ENCODE measurements at regions not wholly inside any gene's neighbourhood (a gene's known extent, or its start where the extent isn't known, plus 50 kb on each side); places are given as distances from the start of the nearest gene placed in this dataset.

GRCh38 chr7:367351-367901 is 77.5 kb downstream of the FOXL3 start:
- Histone ChIP-seq H3K4me3 (ENCODE audit: low read depth in 1 of 2, low read length in 2 of 2) (no peak overlapping the region), H3K36me3 (ENCODE audit: control insufficient read depth in 1 of 2, insufficient read depth in 2 of 2, low read length in 2 of 2) (no peaks in the 10 kb centered on the region), H3K4me1 (ENCODE audit: control insufficient read depth in 1 of 2, insufficient read depth in 2 of 2, low read length in 2 of 2) (peaks cover 0 to 4% of the 10 kb centered on the region in 2 donors), H3K27me3 (ENCODE audit: low read depth, low read length) (no peaks in the 10 kb centered on the region), H3K9me3 (ENCODE audit: control insufficient read depth in 1 of 2, low read length in 2 of 2) (no peaks in the 10 kb centered on the region), H3K27ac (ENCODE audit: low read length) (no peak overlapping the region)

GRCh38 chr7:368651-369475 is 78.9 kb downstream of the FOXL3 start:
- no peak overlapping the region for H3K27ac ChIP-seq (ENCODE audit: low read length)
- H3K36me3 ChIP-seq (ENCODE audit: control insufficient read depth in 1 of 2, insufficient read depth in 2 of 2, low read length in 2 of 2) = no peaks in the 10 kb centered on the region
- H3K4me1 ChIP-seq (ENCODE audit: control insufficient read depth in 1 of 2, insufficient read depth in 2 of 2, low read length in 2 of 2) = peaks cover 0 to 6% of the 10 kb centered on the region in 2 donors
- no peaks in the 10 kb centered on the region for H3K9me3 ChIP-seq (ENCODE audit: control insufficient read depth in 1 of 2, low read length in 2 of 2)
- H3K27me3 ChIP-seq (ENCODE audit: low read depth, low read length) = no peaks in the 10 kb centered on the region
- no peak overlapping the region for H3K4me3 ChIP-seq (ENCODE audit: low read depth in 1 of 2, low read length in 2 of 2)

GRCh38 chr7:369476-370258 is 79.7 kb downstream of the FOXL3 start:
- Histone ChIP-seq H3K27me3 (ENCODE audit: low read depth, low read length) (no peaks in the 10 kb centered on the region), H3K4me1 (ENCODE audit: control insufficient read depth in 1 of 2, insufficient read depth in 2 of 2, low read length in 2 of 2) (peaks cover 0 to 11% of the 10 kb centered on the region in 2 donors), H3K27ac (ENCODE audit: low read length) (no peak overlapping the region), H3K9me3 (ENCODE audit: control insufficient read depth in 1 of 2, low read length in 2 of 2) (no peaks in the 10 kb centered on the region), H3K36me3 (ENCODE audit: control insufficient read depth in 1 of 2, insufficient read depth in 2 of 2, low read length in 2 of 2) (no peaks in the 10 kb centered on the region), H3K4me3 (ENCODE audit: low read depth in 1 of 2, low read length in 2 of 2) (no peak overlapping the region)

GRCh38 chr7:370259-370625 is 80.3 kb downstream of the FOXL3 start:
- H3K4me3 ChIP-seq (ENCODE audit: low read depth in 1 of 2, low read length in 2 of 2) = no peak overlapping the region
- no peaks in the 10 kb centered on the region for H3K9me3 ChIP-seq (ENCODE audit: control insufficient read depth in 1 of 2, low read length in 2 of 2)
- H3K4me1 ChIP-seq (ENCODE audit: control insufficient read depth in 1 of 2, insufficient read depth in 2 of 2, low read length in 2 of 2) = peaks cover 0 to 11% of the 10 kb centered on the region in 2 donors

GRCh38 chr7:370775-371118 is 80.8 kb downstream of the FOXL3 start:
- Histone ChIP-seq H3K9me3 (ENCODE audit: control insufficient read depth in 1 of 2, low read length in 2 of 2) (no peaks in the 10 kb centered on the region), H3K27me3 (ENCODE audit: low read depth, low read length) (no peaks in the 10 kb centered on the region), H3K4me1 (ENCODE audit: control insufficient read depth in 1 of 2, insufficient read depth in 2 of 2, low read length in 2 of 2) (peaks cover 0 to 11% of the 10 kb centered on the region in 2 donors), H3K4me3 (ENCODE audit: low read depth in 1 of 2, low read length in 2 of 2) (no peak overlapping the region), H3K27ac (ENCODE audit: low read length) (no peak overlapping the region), H3K36me3 (ENCODE audit: control insufficient read depth in 1 of 2, insufficient read depth in 2 of 2, low read length in 2 of 2) (no peaks in the 10 kb centered on the region)

More at GRCh38 chr7:370259-370625, 80.3 kb downstream of the FOXL3 start:
- Histone ChIP-seq H3K36me3 (ENCODE audit: control insufficient read depth in 1 of 2, insufficient read depth in 2 of 2, low read length in 2 of 2) (no peaks in the 10 kb centered on the region), H3K27me3 (ENCODE audit: low read depth, low read length) (no peaks in the 10 kb centered on the region), H3K27ac (ENCODE audit: low read length) (no peak overlapping the region)

- Histone ChIP-seq H3K27me3 (ENCODE audit: low read depth, low read length) (no peaks in the 10 kb centered on the region), H3K4me1 (ENCODE audit: control insufficient read depth in 1 of 2, insufficient read depth in 2 of 2, low read length in 2 of 2) (peaks cover 0 to 11% of the 10 kb centered on the region in 2 donors), H3K36me3 (ENCODE audit: control insufficient read depth in 1 of 2, insufficient read depth in 2 of 2, low read length in 2 of 2) (no peaks in the 10 kb centered on the region), H3K9me3 (ENCODE audit: control insufficient read depth in 1 of 2, low read length in 2 of 2) (no peaks in the 10 kb centered on the region), H3K4me3 (ENCODE audit: low read depth in 1 of 2, low read length in 2 of 2) (no peak overlapping the region), H3K27ac (ENCODE audit: low read length) (no peak overlapping the region)
Observed at GRCh38 chr7:371119-371778, 81.3 kb downstream of the FOXL3 start.

GRCh38 chr7:371779-372545 is 82.0 kb downstream of the FOXL3 start:
- Histone ChIP-seq H3K27me3 (ENCODE audit: low read depth, low read length) (no peaks in the 10 kb centered on the region), H3K36me3 (ENCODE audit: control insufficient read depth in 1 of 2, insufficient read depth in 2 of 2, low read length in 2 of 2) (no peaks in the 10 kb centered on the region), H3K4me1 (ENCODE audit: control insufficient read depth in 1 of 2, insufficient read depth in 2 of 2, low read length in 2 of 2) (peaks cover 0 to 11% of the 10 kb centered on the region in 2 donors), H3K27ac (ENCODE audit: low read length) (no peak overlapping the region), H3K4me3 (ENCODE audit: low read depth in 1 of 2, low read length in 2 of 2) (no peak overlapping the region), H3K9me3 (ENCODE audit: control insufficient read depth in 1 of 2, low read length in 2 of 2) (no peaks in the 10 kb centered on the region)

GRCh38 chr7:372546-372931 is 82.6 kb downstream of the FOXL3 start:
- peaks cover 0 to 11% of the 10 kb centered on the region in 2 donors for H3K4me1 ChIP-seq (ENCODE audit: control insufficient read depth in 1 of 2, insufficient read depth in 2 of 2, low read length in 2 of 2)
- H3K36me3 ChIP-seq (ENCODE audit: control insufficient read depth in 1 of 2, insufficient read depth in 2 of 2, low read length in 2 of 2) = no peaks in the 10 kb centered on the region
- H3K27me3 ChIP-seq (ENCODE audit: low read depth, low read length) = no peaks in the 10 kb centered on the region
- no peaks in the 10 kb centered on the region for H3K9me3 ChIP-seq (ENCODE audit: control insufficient read depth in 1 of 2, low read length in 2 of 2)
- H3K27ac ChIP-seq (ENCODE audit: low read length) = no peak overlapping the region
- no peak overlapping the region for H3K4me3 ChIP-seq (ENCODE audit: low read depth in 1 of 2, low read length in 2 of 2)

- H3K27ac ChIP-seq (ENCODE audit: low read length) = no peak overlapping the region
- H3K9me3 ChIP-seq (ENCODE audit: control insufficient read depth in 1 of 2, low read length in 2 of 2) = no peaks in the 10 kb centered on the region
- H3K4me1 ChIP-seq (ENCODE audit: control insufficient read depth in 1 of 2, insufficient read depth in 2 of 2, low read length in 2 of 2) = peaks cover 0 to 11% of the 10 kb centered on the region in 2 donors
- no peak overlapping the region for H3K4me3 ChIP-seq (ENCODE audit: low read depth in 1 of 2, low read length in 2 of 2)
- no peaks in the 10 kb centered on the region for H3K27me3 ChIP-seq (ENCODE audit: low read depth, low read length)
- H3K36me3 ChIP-seq (ENCODE audit: control insufficient read depth in 1 of 2, insufficient read depth in 2 of 2, low read length in 2 of 2) = no peaks in the 10 kb centered on the region
Observed at GRCh38 chr7:372932-373791, 83.2 kb downstream of the FOXL3 start.
